ENCODE measurements at regions not wholly inside any gene's neighbourhood (a gene's known extent, or its start where the extent isn't known, plus 50 kb on each side); places are given as distances from the start of the nearest gene placed in this dataset.
"Not testable (repeated sequence)": the region's sequence is repeated elsewhere in the genome, so short reads cannot be mapped to it uniquely, and the experiment has no call there.

DNA sequence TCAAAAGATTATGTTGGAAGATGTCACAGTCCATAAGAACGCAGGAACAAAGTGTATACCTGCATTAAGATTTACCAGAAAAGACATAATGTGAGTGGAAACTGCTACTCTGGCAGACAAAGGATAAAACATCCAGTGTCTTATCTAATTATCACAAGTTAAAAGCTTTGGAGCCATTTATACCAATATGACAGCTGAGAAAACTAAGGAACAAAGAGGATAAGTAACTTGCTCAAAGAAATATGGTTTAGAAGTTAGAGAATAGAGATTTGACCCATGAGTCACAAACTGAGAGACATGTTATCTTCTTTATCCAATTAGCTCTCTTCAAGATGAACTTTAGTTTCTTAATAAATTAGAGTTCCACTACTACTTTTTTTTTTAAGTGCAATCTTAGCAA is 1473.7 kb downstream of the OTOL1 start:
- no peak for DNase-seq (ENCODE audit: low read depth)
- H3K4me3 ChIP-seq (ENCODE audit: low read depth, low read length) = no peak overlapping the region
- TF ChIP-seq CTCF (IDR thresholded peaks at IDR 0.05; ENCODE audit: low read depth, low read length, missing control alignments) = no peak
- in situ Hi-C loops (cut with HindIII; ENCODE audit: low sequenced_read_pairs) = no loop called here

DNA sequence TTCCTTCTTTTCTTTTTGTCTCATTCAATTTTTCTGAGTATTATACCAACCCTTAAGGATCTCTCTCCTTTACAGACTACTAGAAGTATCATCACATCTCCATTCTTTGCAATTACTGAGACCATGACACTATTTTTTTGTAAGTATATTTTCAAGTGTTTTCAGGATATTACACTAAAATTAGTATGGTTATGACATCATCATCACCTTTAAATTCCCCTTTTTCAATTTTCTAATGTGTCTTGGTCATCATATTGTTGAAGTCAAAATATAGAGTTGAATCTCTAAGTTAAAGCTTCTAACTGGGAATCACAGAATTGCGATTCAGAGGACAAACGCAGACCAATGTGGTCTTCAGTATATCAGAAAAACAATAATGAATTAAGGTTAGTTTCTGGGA is 1475.1 kb downstream of the OTOL1 start:
- no peak overlapping the region for H3K4me3 ChIP-seq (ENCODE audit: low read depth, low read length)
- TF ChIP-seq CTCF (IDR thresholded peaks at IDR 0.05; ENCODE audit: low read depth, low read length, missing control alignments) = no peak
- in situ Hi-C loops (cut with HindIII; ENCODE audit: low sequenced_read_pairs) = no loop called here
- DNase-seq (ENCODE audit: low read depth) = no peak

DNA sequence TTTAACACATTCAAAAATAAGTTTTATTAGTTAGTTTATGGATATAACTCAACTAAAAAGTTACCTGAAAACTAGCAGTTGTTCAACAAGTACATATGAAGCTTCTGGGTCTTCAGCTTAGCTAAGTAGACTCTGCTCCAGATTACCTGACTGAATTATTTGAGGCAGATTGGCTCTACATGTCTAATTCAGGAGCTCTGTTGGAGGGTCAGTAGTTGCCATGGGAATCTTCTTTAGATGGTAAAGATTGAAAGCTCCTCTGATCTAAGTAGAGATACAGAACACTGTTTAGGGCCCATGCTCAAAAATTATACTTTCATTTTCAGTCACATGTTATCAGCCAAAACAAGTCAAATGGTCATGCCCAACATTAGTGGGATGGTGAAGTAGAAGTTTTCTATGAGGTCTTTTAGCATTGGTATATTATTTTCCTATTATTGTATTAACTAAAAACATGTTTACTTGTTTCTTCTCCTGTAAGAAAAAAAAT is 1476.9 kb downstream of the OTOL1 start:
- no peak for DNase-seq (ENCODE audit: low read depth)
- TF ChIP-seq CTCF (IDR thresholded peaks at IDR 0.05; ENCODE audit: low read depth, low read length, missing control alignments) = no peak

GRCh38 chr3:162978136-162978535 is 1481.5 kb downstream of the OTOL1 start:
- TF ChIP-seq CTCF (IDR thresholded peaks at IDR 0.05; ENCODE audit: low read depth, low read length, missing control alignments) = no peak

More for the DNA sequence above, 1476.9 kb downstream of the OTOL1 start:
- no peak overlapping the region for H3K4me3 ChIP-seq (ENCODE audit: low read depth, low read length)
- in situ Hi-C loops (cut with HindIII; ENCODE audit: low sequenced_read_pairs) = no loop called here

GRCh38 chr3:162984746-162985145 is 1488.1 kb downstream of the OTOL1 start:
- no peak overlapping the region for H3K4me3 ChIP-seq (ENCODE audit: low read depth, low read length)
- no peak for TF ChIP-seq CTCF (IDR thresholded peaks at IDR 0.05; ENCODE audit: low read depth, low read length, missing control alignments)
- no peak for DNase-seq (ENCODE audit: low read depth)
- in situ Hi-C loops (cut with HindIII; ENCODE audit: low sequenced_read_pairs) = no loop called here

More at GRCh38 chr3:162978136-162978535, 1481.5 kb downstream of the OTOL1 start:
- no peak for DNase-seq (ENCODE audit: low read depth)
- H3K4me3 ChIP-seq (ENCODE audit: low read depth, low read length) = no peak overlapping the region
- in situ Hi-C loops (cut with HindIII; ENCODE audit: low sequenced_read_pairs) = no loop called here

- DNase-seq (ENCODE audit: low read depth); H3K4me3 ChIP-seq (ENCODE audit: low read depth, low read length); in situ Hi-C loops (cut with HindIII; ENCODE audit: low sequenced_read_pairs): not testable (repeated sequence)
These were observed 1490.6 kb downstream of the OTOL1 start for GRCh38 chr3:162987085-162987794.

GRCh38 chr3:162992741-162993140 is 1496.1 kb downstream of the OTOL1 start:
- no peak for TF ChIP-seq CTCF (IDR thresholded peaks at IDR 0.05; ENCODE audit: low read depth, low read length, missing control alignments)
- in situ Hi-C loops (cut with HindIII; ENCODE audit: low sequenced_read_pairs) = no loop called here
- no peak for DNase-seq (ENCODE audit: low read depth)
- H3K4me3 ChIP-seq (ENCODE audit: low read depth, low read length) = no peak overlapping the region
